K562 (cell line): ENCODE measurements at regions not wholly inside any gene's neighbourhood (a gene's known extent, or its start where the extent isn't known, plus 50 kb on each side); places are given as distances from the start of the nearest gene placed in this dataset.

Experiments used
- ATAC-seq: fragments of 200-7000 bp; cut with Tn5 transposase; 3 replicates; pipeline ENCODE4 v1.9.1; 2020; ENCODE audit warnings: moderate library complexity
- BruUV-seq: library from RNA; stranded (reverse); fragments of 400-500 nt; replicated peaks from 2 replicates; lab custom pipeline; 2021; lab: Mats Ljungman, UMichigan
- CTCF ChIA-PET: fragments of 300-600 bp; formaldehyde crosslinking; extraction: SDS; loops from one replicate; lab custom pipeline; 2021; ENCODE audit warnings: low intra/inter-chr PET ratio; lab: Yijun Ruan, JAX
- POLR2A ChIA-PET: fragments of 300-600, 350-650 bp; sonication (Branson Sonifier 250); formaldehyde crosslinking; extraction: SDS; loops from one replicate; lab custom pipeline; 2021; ENCODE audit warnings: antibody characterized with exemption, inconsistent platforms; lab: Yijun Ruan, JAX
- DNase-seq, 4 experiments: peaks; one replicate each; pipeline versions ENCODE4 v3.0.0 to v3.0.0-alpha.2; 2011 to 2018; ENCODE audit warnings: low spot score in 3 of 4, mixed read lengths in 3 of 4; ENCODE audit errors: extremely low read depth in 1 of 4
- FAIRE-seq: peaks from 2 replicates; lab custom pipeline; 2011; peaks lifted over from hg19 to GRCh38; lab: Jason Lieb, UNC
- H2AFZ ChIP-seq: 2 replicates; pipeline ENCODE4 v1.6.0; 2011; ENCODE audit warnings: low read depth, low read length, control low read depth, inconsistent platforms
- H3K27ac ChIP-seq: fragments of 200-600 bp; 3 replicates; pipeline ENCODE4 v1.8.0; 2011; ENCODE audit warnings: low read depth, mild to moderate bottlenecking, control low read depth, inconsistent platforms, low read length, moderate library complexity, mixed read lengths; ENCODE audit errors: extremely low read depth
- H3K27me3 ChIP-seq, 2 experiments: fragments of 300-600 bp in 1 of 2; 2 replicates in 1 of 2; 3 replicates in 1 of 2; pipeline versions ENCODE4 v1.6.0 to v1.8.0; 2011; ENCODE audit warnings: inconsistent platforms in 2 of 2, low read length in 2 of 2, mild to moderate bottlenecking in 1 of 2, mixed read lengths in 1 of 2, moderate library complexity in 1 of 2; ENCODE audit not compliant: control insufficient read depth in 2 of 2, insufficient read depth in 2 of 2
- H3K36me3 ChIP-seq: fragments of 300-600 bp; 3 replicates; pipeline ENCODE4 v1.8.0; 2011; ENCODE audit warnings: mild to moderate bottlenecking, low read length, inconsistent platforms; ENCODE audit not compliant: control insufficient read depth, insufficient read depth
- H3K4me1 ChIP-seq, 2 experiments: fragments of 200-600 bp in 1 of 2; replicated peaks in 1 of 2; 2 replicates in 1 of 2; 3 replicates in 1 of 2; pipeline versions ENCODE4 v1.5.1 to v1.8.0; 2011; ENCODE audit warnings: inconsistent platforms in 2 of 2, low read length in 2 of 2, mild to moderate bottlenecking in 1 of 2, mixed read lengths in 1 of 2, moderate library complexity in 1 of 2; ENCODE audit not compliant: control insufficient read depth in 2 of 2, insufficient read depth in 2 of 2
- H3K4me2 ChIP-seq: 2 replicates; pipeline ENCODE4 v1.6.1; 2011; ENCODE audit warnings: low read length, control low read depth, inconsistent platforms, mixed read lengths; ENCODE audit not compliant: insufficient read depth
- H3K4me3 ChIP-seq: fragments of 200-600 bp; sonication (generic), shearing (Covaris generic); 2 replicates; pipeline ENCODE4 v1.5.1; 2016; ENCODE audit warnings: control low read depth, inconsistent platforms
- H3K79me2 ChIP-seq: fragments of 200-600 bp; 3 replicates; pipeline ENCODE4 v1.8.0; 2011; ENCODE audit warnings: low read length, inconsistent platforms; ENCODE audit not compliant: control insufficient read depth, insufficient read depth
- H3K9ac ChIP-seq, 2 experiments: 2 replicates each; pipeline versions ENCODE4 v1.6.0 to v1.6.1; 2011; ENCODE audit warnings: low read depth in 2 of 2, low read length in 2 of 2, control low read depth in 1 of 2, inconsistent platforms in 1 of 2, mild to moderate bottlenecking in 1 of 2, mixed read lengths in 1 of 2; ENCODE audit not compliant: insufficient read depth in 1 of 2
- H3K9me1 ChIP-seq: one replicate; pipeline ENCODE4 v1.6.0; 2011; ENCODE audit warnings: inconsistent platforms, mild to moderate bottlenecking, low read length, moderate library complexity; ENCODE audit not compliant: control insufficient read depth, insufficient read depth
- H3K9me3 ChIP-seq: replicated peaks from 2 replicates; pipeline ENCODE4 v1.5.1; 2011; ENCODE audit warnings: low read depth, low read length, inconsistent platforms; ENCODE audit not compliant: control insufficient read depth, insufficient read depth
- H4K20me1 ChIP-seq: replicated peaks from 2 replicates; pipeline ENCODE4 v1.6.1; 2011; ENCODE audit warnings: low read length, inconsistent platforms, mixed read lengths; ENCODE audit not compliant: control insufficient read depth, insufficient read depth
- GABPA ChIP-seq: fragments of 200-800 bp; sonication (Bioruptor generic); conservative IDR thresholded peaks from 2 replicates; pipeline ENCODE4 v1.6.1; 2016; ENCODE audit warnings: low read depth, missing genetic modification characterization, missing compliant biosample characterization
- WGBS: fragments of 100-300 bp; shearing (Covaris generic); methylation state at CpG from one replicate; pipeline ENCODE4 v1.1.6; 2016; ENCODE audit warnings: low coverage, mixed read lengths; ENCODE audit not compliant: insufficient coverage; ENCODE audit errors: missing lambda C conversion rate; 5-methylcytosine and 5-hydroxymethylcytosine counted together
- in situ Hi-C: fragments of 300-500 bp; cut with MboI; formaldehyde crosslinking; loops from 4 replicates; pipeline ENCODE4 v1.15.0; 2018; ENCODE audit warnings: inconsistent platforms, mixed read lengths
- intact Hi-C: fragments of 100-400 bp; cut with micrococcal nuclease; formaldehyde crosslinking; loops from 2 replicates; pipeline ENCODE4 v1.14.2; 2022
- TF ChIP-seq, protein P1 (sequence below), 3 experiments: fragments of 200-800 bp in 1 of 3; fragments of 250-450 bp in 1 of 3; fragments of 450-650 bp in 1 of 3; sonication (Bioruptor Pico) in 1 of 3; sonication (Bioruptor generic) in 1 of 3; formaldehyde crosslinking in 1 of 3; IDR thresholded peaks; 2 replicates each; pipeline versions ENCODE4 v1.6.1 to v1.8.0; 2016 to 2022; ENCODE audit warnings: mild to moderate bottlenecking in 2 of 3, missing genetic modification characterization in 2 of 3, missing compliant biosample characterization in 1 of 3, moderate library complexity in 1 of 3
- TF ChIP-seq, protein P2 (sequence below): sonication (generic); formaldehyde crosslinking; IDR thresholded peaks from 2 replicates; pipeline ENCODE4 v1.8.1; 2023; ENCODE audit warnings: mild to moderate bottlenecking, missing genetic modification reagents

DNA sequence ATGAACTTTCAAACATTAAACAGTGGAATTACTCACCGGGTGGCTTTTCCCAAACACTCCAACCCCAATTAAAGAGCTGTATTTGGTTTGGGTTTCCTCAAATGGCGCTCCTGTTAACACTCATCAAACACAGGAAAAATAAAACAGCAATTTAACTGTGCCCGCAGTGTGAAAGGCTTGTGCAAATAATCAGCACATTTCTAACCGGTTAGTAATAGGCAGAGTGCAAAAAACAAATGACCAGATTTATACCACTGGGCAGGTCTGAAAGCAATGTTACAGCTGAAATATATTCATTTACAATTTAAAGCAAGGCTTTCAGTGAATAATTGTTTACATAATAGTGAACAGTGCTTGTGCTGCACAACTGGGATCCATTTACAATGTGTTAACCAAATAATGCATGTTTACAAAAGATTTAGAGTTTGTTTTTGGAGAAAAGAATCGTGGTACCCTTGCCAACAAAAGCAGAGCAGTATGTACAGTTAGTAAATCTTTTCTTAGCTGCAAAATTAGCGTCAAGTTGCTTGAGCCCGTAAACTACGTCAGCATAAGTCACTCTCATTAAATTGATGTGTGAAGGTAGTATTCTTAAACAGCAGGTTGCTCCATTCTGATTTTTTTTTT lies 662.9 kb upstream of the ZNF608 start:
- Histone ChIP-seq H3K27me3 (no peaks in the 10 kb centered on the region), H3K79me2 (no peaks in the 10 kb centered on the region), H3K27ac (no peak overlapping the region), H3K9me3 (no peaks in the 10 kb centered on the region; the same call in 1 of the 2 replicates), H3K4me2 (no peak overlapping the region), H3K9me1 (no peaks in the 10 kb centered on the region), H3K4me3 (no peak overlapping the region), H4K20me1 (no peaks in the 10 kb centered on the region), H2AFZ (no peak overlapping the region), H3K9ac (no peak overlapping the region), H3K4me1 (no peaks in the 10 kb centered on the region), H3K36me3 (no peaks in the 10 kb centered on the region)
- WGBS = 0% methylated on average over 8 of the region's 8 CpGs
- DNase-seq = no peak
- CTCF ChIA-PET = no interaction called here
- no peak for FAIRE-seq
- POLR2A ChIA-PET = interaction anchor here (0.6 kb wide), 1 partner anchor 62 kb away, joined by 4 read pairs; no protein-coding TSS in a partner anchor
- in situ Hi-C loops (no loop called here), intact Hi-C loops (no loop called here)
- ATAC-seq = no peak
- BruUV-seq = no TSS peak
- TF ChIP-seq GABPA = no peak

DNA sequence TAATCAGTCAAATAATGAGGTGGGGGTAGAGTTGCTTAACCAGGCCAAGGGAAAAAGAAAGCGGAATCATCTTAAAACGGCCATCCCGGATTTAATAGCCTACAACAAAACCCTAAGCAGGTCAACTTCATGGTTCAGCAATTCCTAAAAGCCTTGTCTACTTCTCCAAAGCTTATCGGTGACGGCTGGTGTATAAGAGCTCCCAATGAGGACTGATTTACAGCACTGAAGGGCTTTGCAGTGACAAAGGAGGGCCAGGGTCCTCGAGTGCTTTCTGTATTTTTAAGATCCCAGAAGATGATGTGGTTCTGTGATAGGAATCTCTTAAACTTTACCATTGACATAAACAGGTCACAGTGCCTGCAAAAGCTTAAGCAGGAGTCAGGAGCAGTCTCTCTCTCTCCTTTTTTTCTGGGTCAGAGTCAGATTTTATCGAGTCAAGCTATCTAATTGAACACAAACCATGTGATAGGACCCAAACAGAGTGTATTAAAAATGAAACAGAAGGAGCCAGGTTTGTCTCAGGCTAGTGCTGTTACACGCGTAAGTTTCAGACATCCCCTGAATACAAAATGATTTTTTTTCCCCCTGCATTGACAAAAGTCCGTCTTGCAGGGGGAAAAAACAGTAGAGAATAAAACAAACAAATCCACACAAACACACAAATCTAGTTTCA lies 663.6 kb upstream of the ZNF608 start:
- Histone ChIP-seq H3K36me3 (no peaks in the 10 kb centered on the region), H3K4me3 (no peak overlapping the region), H3K27ac (no peak overlapping the region), H3K79me2 (no peaks in the 10 kb centered on the region), H3K9me3 (no peaks in the 10 kb centered on the region; the same call in 1 of the 2 replicates), H3K4me1 (no peaks in the 10 kb centered on the region), H3K27me3 (no peaks in the 10 kb centered on the region), H3K9ac (no peak overlapping the region), H3K9me1 (no peaks in the 10 kb centered on the region), H2AFZ (no peak overlapping the region), H3K4me2 (no peak overlapping the region), H4K20me1 (no peaks in the 10 kb centered on the region)
- ATAC-seq = no peak
- WGBS = 0% methylated on average over 10 of the region's 10 CpGs
- POLR2A ChIA-PET = interaction anchor here (0.6 kb wide), 1 partner anchor 61 kb away, joined by 4 read pairs; no protein-coding TSS in a partner anchor
- no peak for DNase-seq
- FAIRE-seq = no peak
- in situ Hi-C loops (no loop called here), intact Hi-C loops (no loop called here)
- no TSS peak for BruUV-seq
- CTCF ChIA-PET = no interaction called here
- TF ChIP-seq, protein P1, sequence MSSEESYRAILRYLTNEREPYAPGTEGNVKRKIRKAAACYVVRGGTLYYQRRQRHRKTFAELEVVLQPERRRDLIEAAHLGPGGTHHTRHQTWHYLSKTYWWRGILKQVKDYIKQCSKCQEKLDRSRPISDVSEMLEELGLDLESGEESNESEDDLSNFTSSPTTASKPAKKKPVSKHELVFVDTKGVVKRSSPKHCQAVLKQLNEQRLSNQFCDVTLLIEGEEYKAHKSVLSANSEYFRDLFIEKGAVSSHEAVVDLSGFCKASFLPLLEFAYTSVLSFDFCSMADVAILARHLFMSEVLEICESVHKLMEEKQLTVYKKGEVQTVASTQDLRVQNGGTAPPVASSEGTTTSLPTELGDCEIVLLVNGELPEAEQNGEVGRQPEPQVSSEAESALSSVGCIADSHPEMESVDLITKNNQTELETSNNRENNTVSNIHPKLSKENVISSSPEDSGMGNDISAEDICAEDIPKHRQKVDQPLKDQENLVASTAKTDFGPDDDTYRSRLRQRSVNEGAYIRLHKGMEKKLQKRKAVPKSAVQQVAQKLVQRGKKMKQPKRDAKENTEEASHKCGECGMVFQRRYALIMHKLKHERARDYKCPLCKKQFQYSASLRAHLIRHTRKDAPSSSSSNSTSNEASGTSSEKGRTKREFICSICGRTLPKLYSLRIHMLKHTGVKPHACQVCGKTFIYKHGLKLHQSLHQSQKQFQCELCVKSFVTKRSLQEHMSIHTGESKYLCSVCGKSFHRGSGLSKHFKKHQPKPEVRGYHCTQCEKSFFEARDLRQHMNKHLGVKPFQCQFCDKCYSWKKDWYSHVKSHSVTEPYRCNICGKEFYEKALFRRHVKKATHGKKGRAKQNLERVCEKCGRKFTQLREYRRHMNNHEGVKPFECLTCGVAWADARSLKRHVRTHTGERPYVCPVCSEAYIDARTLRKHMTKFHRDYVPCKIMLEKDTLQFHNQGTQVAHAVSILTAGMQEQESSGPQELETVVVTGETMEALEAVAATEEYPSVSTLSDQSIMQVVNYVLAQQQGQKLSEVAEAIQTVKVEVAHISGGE (CRISPR knock-in tag; IDR thresholded peaks at IDR 0.05) = peak in 1 of 3 experiments; percentile 57; a peak in 1 of 6 replicates
- TF ChIP-seq, protein P2, sequence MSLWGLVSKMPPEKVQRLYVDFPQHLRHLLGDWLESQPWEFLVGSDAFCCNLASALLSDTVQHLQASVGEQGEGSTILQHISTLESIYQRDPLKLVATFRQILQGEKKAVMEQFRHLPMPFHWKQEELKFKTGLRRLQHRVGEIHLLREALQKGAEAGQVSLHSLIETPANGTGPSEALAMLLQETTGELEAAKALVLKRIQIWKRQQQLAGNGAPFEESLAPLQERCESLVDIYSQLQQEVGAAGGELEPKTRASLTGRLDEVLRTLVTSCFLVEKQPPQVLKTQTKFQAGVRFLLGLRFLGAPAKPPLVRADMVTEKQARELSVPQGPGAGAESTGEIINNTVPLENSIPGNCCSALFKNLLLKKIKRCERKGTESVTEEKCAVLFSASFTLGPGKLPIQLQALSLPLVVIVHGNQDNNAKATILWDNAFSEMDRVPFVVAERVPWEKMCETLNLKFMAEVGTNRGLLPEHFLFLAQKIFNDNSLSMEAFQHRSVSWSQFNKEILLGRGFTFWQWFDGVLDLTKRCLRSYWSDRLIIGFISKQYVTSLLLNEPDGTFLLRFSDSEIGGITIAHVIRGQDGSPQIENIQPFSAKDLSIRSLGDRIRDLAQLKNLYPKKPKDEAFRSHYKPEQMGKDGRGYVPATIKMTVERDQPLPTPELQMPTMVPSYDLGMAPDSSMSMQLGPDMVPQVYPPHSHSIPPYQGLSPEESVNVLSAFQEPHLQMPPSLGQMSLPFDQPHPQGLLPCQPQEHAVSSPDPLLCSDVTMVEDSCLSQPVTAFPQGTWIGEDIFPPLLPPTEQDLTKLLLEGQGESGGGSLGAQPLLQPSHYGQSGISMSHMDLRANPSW (CRISPR knock-in tag) = no peak
